Astrocyte (in vitro differentiated cells and primary cell): ENCODE measurements at regions not wholly inside any gene's neighbourhood (a gene's known extent, or its start where the extent isn't known, plus 50 kb on each side); places are given as distances from the start of the nearest gene placed in this dataset.

Experiments
- EZH2 ChIP-seq: IDR thresholded peaks from 2 replicates; pipeline ENCODE4 v1.6.1; 2012; ENCODE audit warnings: mild to moderate bottlenecking, low read length, inconsistent platforms; ENCODE audit not compliant: insufficient read depth
- TF ChIP-seq, protein P1 (sequence below): IDR thresholded peaks from 2 replicates; pipeline ENCODE4 v1.5.1; 2011; ENCODE audit warnings: low read depth, mild to moderate bottlenecking, inconsistent platforms, low read length, moderate library complexity; ENCODE audit not compliant: insufficient read depth

- TF ChIP-seq, protein P1, sequence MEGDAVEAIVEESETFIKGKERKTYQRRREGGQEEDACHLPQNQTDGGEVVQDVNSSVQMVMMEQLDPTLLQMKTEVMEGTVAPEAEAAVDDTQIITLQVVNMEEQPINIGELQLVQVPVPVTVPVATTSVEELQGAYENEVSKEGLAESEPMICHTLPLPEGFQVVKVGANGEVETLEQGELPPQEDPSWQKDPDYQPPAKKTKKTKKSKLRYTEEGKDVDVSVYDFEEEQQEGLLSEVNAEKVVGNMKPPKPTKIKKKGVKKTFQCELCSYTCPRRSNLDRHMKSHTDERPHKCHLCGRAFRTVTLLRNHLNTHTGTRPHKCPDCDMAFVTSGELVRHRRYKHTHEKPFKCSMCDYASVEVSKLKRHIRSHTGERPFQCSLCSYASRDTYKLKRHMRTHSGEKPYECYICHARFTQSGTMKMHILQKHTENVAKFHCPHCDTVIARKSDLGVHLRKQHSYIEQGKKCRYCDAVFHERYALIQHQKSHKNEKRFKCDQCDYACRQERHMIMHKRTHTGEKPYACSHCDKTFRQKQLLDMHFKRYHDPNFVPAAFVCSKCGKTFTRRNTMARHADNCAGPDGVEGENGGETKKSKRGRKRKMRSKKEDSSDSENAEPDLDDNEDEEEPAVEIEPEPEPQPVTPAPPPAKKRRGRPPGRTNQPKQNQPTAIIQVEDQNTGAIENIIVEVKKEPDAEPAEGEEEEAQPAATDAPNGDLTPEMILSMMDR, result no peak
- TF ChIP-seq EZH2, result no peak
Measured at GRCh38 chr2:239679755-239680154, 278.9 kb upstream of the HDAC4 start.
